ENCODE measurements at regions not wholly inside any gene's neighbourhood (a gene's known extent, or its start where the extent isn't known, plus 50 kb on each side); places are given as distances from the start of the nearest gene placed in this dataset.
A peak's percentile ranks its signal among the peaks of the same experiment; 100 is the strongest.

DNA sequence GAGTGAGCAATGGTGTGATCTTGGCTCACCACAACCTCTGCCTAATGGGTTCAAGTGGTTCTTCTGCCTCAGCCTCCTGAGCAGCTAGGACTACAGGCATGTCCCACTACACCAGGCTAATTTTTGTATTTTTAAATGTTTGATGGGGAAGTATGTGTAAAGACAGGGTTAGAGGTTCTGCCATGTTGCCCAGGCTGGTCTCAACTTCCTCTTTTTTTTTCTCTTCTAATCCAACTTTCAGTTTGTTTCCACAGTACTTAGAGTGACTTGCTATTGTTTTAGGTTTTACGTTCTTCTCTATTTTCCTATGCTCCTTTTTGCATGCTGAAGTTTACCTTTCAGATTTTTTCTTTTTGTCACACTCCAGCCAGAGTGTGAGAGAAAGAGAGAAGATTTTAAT lies 1433.0 kb downstream of the UQCRFS1 start:
- Mint-ChIP-seq H3K9me3 (peaks cover 34% of the 10 kb centered on the region), H3K4me1 (no peaks in the 10 kb centered on the region)

DNA sequence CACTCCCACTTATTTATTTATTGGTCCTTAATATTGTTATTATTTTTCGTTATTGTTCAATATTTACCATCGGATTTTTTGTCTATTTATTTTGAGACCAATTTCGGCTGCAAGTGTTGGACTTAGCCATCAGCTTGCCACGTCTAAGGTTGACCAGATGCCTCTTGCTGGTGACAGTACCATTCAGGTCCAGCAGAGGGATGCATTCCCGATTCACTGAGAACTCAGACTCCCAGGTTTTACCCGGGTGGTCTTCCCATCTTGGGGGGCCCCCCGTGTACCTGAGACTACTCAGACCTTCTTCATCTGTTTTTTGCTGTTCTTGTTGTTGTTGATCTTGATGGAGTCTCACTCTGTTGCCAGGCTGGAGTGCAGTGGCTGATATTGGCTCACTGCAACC lies 1435.2 kb downstream of the UQCRFS1 start:
- CTCF ChIA-PET, result no interaction called here
- no peak overlapping the region for H3K27ac Mint-ChIP-seq
- H3K36me3 Mint-ChIP-seq, result peaks cover 27% of the 10 kb centered on the region
- no peak overlapping the region for H3K4me3 Mint-ChIP-seq
- no peaks in the 10 kb centered on the region for H3K4me1 Mint-ChIP-seq
- DNase-seq, result no peak
- peaks cover 56% of the 10 kb centered on the region for H3K9me3 Mint-ChIP-seq
- H3K27me3 Mint-ChIP-seq, result no peaks in the 10 kb centered on the region

More for the DNA sequence above, 1433.0 kb downstream of the UQCRFS1 start:
- Mint-ChIP-seq H3K36me3 (peaks cover 21% of the 10 kb centered on the region), H3K27me3 (no peaks in the 10 kb centered on the region), H3K27ac (no peak overlapping the region), H3K4me3 (no peak overlapping the region)
- CTCF ChIA-PET, result no interaction called here
- no peak for DNase-seq

DNA sequence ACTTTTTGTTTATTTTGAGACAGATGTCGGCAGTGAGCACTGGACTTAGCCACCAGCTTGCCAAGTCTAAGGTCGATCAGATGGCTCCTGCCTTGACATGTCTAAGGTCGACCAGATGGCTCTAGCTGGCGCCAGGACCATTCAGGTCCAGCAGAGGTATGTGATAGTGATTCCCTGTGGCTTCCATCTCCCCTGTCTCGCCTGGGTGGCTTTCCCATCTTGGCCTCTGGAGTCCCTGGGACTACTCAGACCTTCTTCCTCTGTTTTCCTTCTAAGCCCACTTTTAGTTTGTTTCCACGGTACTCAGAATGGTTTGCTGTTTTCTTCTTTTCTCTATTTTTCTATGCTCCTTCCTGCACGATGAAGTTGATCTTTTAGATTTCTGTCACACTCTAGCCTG lies 1435.7 kb downstream of the UQCRFS1 start:
- no peak for DNase-seq
- Mint-ChIP-seq H3K4me1 (no peaks in the 10 kb centered on the region), H3K4me3 (no peak overlapping the region), H3K36me3 (peaks cover 27% of the 10 kb centered on the region), H3K27ac (no peak overlapping the region), H3K9me3 (peaks cover 61% of the 10 kb centered on the region), H3K27me3 (no peaks in the 10 kb centered on the region)
- CTCF ChIA-PET, result no interaction called here

DNA sequence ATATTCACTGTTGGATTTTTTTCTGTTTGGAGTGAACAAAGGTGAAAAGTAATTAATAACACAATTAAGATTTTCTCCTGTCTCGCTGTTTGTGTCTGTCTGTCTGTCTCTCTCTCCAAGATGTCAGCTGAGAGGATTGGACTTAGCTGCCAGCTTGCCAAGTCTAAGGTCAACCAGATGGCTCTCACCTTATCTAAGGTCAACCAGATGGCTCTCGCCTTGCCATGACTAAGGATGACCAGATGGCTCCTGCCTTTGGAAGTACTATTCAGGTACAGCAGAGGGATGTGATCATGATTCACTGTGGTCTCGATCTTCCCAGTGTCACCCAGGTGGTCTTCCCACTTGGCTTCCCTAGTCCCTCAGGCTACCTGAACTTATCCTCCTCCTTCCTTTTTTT lies 1436.4 kb downstream of the UQCRFS1 start:
- peaks cover 67% of the 10 kb centered on the region for H3K9me3 Mint-ChIP-seq
- peaks cover 27% of the 10 kb centered on the region for H3K36me3 Mint-ChIP-seq
- no peak overlapping the region for H3K27ac Mint-ChIP-seq
- no peaks in the 10 kb centered on the region for H3K4me1 Mint-ChIP-seq
- no peak for DNase-seq
- no peaks in the 10 kb centered on the region for H3K27me3 Mint-ChIP-seq
- CTCF ChIA-PET, result interaction anchor here (1.0 kb wide), 1 partner anchor 17 kb away, joined by 4 read pairs; no protein-coding TSS in a partner anchor
- H3K4me3 Mint-ChIP-seq, result no peak overlapping the region

DNA sequence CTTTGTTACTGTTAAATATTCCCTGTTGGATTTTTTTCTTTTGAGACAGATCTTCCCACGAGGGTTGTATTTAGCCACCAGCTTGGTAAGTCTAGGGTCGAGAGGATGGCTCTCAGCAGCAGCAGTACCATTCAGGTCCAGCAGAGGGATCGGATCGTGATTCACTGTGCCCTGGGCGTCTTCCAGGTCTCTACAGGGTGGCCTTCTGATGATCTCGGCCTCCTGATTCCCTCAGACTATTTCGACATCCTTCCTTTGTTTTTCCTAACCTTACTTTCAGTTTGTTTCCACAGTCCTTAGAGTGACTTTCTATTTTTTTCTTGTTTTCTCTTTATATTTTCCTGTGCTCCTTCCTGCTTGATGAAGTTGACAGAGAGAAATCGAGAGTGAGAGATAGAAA lies 1436.9 kb downstream of the UQCRFS1 start:
- H3K36me3 Mint-ChIP-seq, result peaks cover 27% of the 10 kb centered on the region
- H3K27me3 Mint-ChIP-seq, result no peaks in the 10 kb centered on the region
- CTCF ChIA-PET, result interaction anchor here (1.0 kb wide), 1 partner anchor 18 kb away, joined by 4 read pairs; no protein-coding TSS in a partner anchor
- H3K9me3 Mint-ChIP-seq, result peaks cover 71% of the 10 kb centered on the region
- no peaks in the 10 kb centered on the region for H3K4me1 Mint-ChIP-seq
- no peak overlapping the region for H3K27ac Mint-ChIP-seq
- no peak for DNase-seq
- no peak overlapping the region for H3K4me3 Mint-ChIP-seq

DNA sequence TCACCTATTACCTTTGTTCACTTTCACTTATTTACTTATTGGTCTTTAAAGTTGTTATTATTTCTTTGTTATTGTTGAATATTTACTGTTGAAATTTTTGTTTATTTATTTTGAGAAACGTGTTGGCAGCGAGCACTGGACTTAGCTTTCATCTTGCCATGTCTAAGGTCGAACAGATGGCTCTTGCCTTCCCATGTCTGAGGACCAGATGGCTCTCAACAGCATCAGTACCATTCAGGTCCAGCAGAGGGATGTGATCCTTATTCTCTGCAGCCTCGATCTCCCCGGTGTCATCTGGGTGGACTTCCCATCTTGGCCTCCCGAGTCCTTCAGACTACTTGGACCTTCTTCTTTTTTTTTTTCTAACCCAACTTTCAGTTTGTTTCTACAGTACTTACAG lies 1437.6 kb downstream of the UQCRFS1 start:
- no peaks in the 10 kb centered on the region for H3K27me3 Mint-ChIP-seq

DNA sequence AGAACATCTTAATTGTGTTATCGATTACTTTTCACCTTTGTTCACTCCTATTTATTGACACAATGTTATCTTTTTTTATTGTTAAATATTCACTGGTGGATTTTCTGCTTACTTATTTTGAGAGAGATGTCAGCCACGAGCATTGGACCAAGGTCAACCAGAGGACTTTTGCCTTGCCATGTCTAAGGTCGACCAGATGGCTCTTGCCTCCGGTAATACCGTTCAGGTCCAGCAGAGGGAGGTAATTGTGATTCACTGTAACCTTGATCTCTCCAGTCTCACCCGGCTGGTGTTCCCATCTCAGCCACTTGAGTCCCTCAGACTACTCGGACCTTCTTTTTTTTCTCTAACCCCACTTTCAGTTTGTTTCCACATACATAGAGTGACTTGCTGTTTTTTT lies 1438.1 kb downstream of the UQCRFS1 start:
- H3K36me3 Mint-ChIP-seq, result peaks cover 27% of the 10 kb centered on the region
- H3K4me3 Mint-ChIP-seq, result no peak overlapping the region
- peaks cover 78% of the 10 kb centered on the region for H3K9me3 Mint-ChIP-seq
- no peaks in the 10 kb centered on the region for H3K4me1 Mint-ChIP-seq
- CTCF ChIA-PET, result no interaction called here
- no peak overlapping the region for H3K27ac Mint-ChIP-seq
- no peaks in the 10 kb centered on the region for H3K27me3 Mint-ChIP-seq
- DNase-seq, result peak; percentile 52

More for the DNA sequence above, 1437.6 kb downstream of the UQCRFS1 start:
- no peak overlapping the region for H3K27ac Mint-ChIP-seq
- H3K4me1 Mint-ChIP-seq, result no peaks in the 10 kb centered on the region
- DNase-seq, result no peak
- peaks cover 72% of the 10 kb centered on the region for H3K9me3 Mint-ChIP-seq
- CTCF ChIA-PET, result interaction anchor here (1.0 kb wide), 1 partner anchor 18 kb away, joined by 4 read pairs; no protein-coding TSS in a partner anchor
- H3K36me3 Mint-ChIP-seq, result peaks cover 25% of the 10 kb centered on the region
- H3K4me3 Mint-ChIP-seq, result no peak overlapping the region

DNA sequence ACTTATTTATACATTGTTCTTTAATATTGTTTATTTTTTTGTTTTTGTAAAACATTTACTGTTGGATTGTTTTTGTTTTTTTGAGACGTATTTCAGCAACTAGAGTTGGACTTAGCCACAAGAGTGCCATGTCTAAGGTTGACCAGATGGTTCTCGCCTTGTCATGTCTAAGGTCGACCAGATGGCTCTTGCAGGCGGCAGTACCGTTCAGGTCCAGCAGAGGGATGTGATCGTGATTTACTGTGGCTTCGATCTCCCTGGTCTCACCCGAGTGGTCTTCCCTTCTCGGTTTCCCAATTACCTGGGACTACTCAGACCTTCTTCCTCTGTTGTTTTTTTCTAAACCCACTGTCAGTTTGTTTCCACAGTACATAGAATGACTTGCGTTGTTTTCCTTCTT lies 1438.6 kb downstream of the UQCRFS1 start:
- H3K4me1 Mint-ChIP-seq, result no peaks in the 10 kb centered on the region
- H3K27ac Mint-ChIP-seq, result no peak overlapping the region
- CTCF ChIA-PET, result no interaction called here
- no peak overlapping the region for H3K4me3 Mint-ChIP-seq
- peak; percentile 30 for DNase-seq
- H3K9me3 Mint-ChIP-seq, result peaks cover 82% of the 10 kb centered on the region
- H3K27me3 Mint-ChIP-seq, result no peaks in the 10 kb centered on the region
- H3K36me3 Mint-ChIP-seq, result peaks cover 28% of the 10 kb centered on the region

DNA sequence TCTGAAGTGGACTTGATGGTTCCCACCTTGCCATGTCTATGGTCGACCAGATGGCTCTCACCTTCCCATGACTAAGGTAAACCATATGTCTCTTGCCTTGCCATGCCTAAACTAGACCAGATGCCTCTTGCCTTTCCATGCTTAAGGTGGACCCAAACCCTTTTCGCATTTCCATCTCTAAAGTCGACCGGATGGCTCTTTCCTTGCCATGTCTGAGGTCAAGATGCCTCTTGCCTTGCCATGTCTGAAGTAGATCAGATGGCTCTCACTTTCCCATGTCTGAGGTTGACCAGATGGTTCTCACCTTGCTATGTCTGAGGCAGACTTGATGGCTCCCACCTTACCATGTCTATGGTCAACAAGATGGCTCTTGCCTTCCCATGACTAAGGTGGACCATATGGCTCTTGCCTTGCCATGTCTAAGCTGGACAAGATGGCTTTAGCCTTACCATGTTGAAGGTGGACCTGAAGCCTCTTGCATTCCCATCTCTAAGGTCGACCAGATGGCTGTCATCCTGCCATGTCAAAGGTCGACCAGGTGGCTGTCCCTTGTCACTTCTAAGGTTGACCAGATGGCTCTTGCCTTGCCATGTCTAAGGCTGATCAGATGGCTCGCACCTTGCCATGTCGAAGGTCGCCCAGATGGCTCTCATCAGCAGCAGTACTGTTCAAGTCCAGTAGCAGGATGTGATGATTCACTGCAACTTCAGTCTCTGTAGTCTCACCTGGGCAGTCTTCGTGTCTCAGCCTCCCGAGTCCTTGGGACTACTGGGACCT lies 1439.4 kb downstream of the UQCRFS1 start:
- peaks cover 84% of the 10 kb centered on the region for H3K9me3 Mint-ChIP-seq
- H3K27me3 Mint-ChIP-seq, result no peaks in the 10 kb centered on the region
- DNase-seq, result no peak
- CTCF ChIA-PET, result no interaction called here
- peaks cover 21% of the 10 kb centered on the region for H3K36me3 Mint-ChIP-seq
- no peak overlapping the region for H3K27ac Mint-ChIP-seq
- H3K4me1 Mint-ChIP-seq, result no peaks in the 10 kb centered on the region
- no peak overlapping the region for H3K4me3 Mint-ChIP-seq

DNA sequence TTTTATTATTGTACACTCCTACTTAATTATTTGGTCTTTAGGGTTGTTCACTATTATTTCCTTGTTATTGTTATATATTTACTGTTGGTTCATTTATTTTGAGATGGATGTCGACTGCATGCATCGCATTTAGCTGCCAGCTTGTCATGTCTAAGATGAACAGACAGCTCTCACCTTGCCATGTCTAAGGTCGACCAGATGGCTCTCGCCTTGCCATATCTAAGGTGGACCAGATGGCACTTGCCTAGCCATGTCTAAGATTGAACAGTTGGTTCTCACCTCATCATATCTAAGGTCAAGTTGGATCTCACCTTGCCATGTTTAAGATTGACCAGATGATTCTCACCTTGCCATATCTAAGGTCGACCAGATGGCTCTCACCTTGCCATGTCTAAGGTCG lies 1440.9 kb downstream of the UQCRFS1 start:
- Mint-ChIP-seq H3K4me1 (no peaks in the 10 kb centered on the region), H3K27me3 (no peaks in the 10 kb centered on the region), H3K27ac (no peak overlapping the region), H3K9me3 (peaks cover 89% of the 10 kb centered on the region), H3K4me3 (no peak overlapping the region), H3K36me3 (peaks cover 19% of the 10 kb centered on the region)
- CTCF ChIA-PET, result no interaction called here
- no peak for DNase-seq

DNA sequence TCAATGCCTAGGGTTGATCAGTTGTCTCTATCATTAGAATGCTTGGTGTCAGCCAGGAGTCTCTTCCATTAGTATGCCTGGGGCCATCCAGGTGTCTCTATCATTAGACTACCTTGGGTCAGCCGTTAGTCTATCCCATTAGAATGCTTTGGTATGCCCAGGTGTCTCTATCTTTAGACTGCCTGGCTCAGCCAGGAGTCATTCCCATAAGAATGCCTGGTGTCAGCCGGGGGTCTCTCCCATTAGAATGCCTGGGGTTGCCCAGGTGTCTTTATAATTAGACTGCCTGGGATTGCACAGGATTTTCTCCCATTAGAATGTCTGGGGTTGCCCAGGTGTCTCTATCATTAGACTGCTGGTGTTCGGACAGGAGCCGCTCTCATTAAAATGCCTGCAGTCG lies 1442.9 kb downstream of the UQCRFS1 start:
- H3K27me3 Mint-ChIP-seq, result no peaks in the 10 kb centered on the region
- no peak overlapping the region for H3K27ac Mint-ChIP-seq
- H3K36me3 Mint-ChIP-seq, result peaks cover 12% of the 10 kb centered on the region
- peaks cover 95% of the 10 kb centered on the region for H3K9me3 Mint-ChIP-seq
- CTCF ChIA-PET, result no interaction called here
- H3K4me3 Mint-ChIP-seq, result no peak overlapping the region
- no peak for DNase-seq
- H3K4me1 Mint-ChIP-seq, result no peaks in the 10 kb centered on the region

DNA sequence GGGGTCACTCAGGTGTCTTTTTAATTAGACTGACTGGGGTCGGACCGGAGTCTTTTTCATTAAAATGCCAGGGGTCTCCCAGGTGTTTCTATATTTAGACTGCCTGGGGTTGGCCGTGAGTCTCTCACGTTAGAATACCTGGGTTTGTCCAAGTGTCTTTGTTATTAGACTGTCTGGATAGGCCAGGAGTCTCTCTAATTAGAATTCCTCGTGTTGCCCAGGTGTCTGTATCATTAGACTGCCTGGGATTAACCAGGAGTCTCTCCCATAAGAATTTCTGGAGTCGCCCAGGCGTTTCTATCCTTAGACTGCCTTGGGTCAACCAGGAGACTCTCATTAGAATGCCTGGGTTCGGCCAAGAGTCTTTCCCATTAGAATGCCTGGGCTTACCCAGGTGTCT lies 1445.7 kb downstream of the UQCRFS1 start:
- Mint-ChIP-seq H3K27ac (no peak overlapping the region), H3K9me3 (peaks cover 92% of the 10 kb centered on the region), H3K27me3 (no peaks in the 10 kb centered on the region), H3K4me1 (no peaks in the 10 kb centered on the region), H3K4me3 (no peak overlapping the region), H3K36me3 (peaks cover 4% of the 10 kb centered on the region)
- CTCF ChIA-PET, result no interaction called here
- no peak for DNase-seq

DNA sequence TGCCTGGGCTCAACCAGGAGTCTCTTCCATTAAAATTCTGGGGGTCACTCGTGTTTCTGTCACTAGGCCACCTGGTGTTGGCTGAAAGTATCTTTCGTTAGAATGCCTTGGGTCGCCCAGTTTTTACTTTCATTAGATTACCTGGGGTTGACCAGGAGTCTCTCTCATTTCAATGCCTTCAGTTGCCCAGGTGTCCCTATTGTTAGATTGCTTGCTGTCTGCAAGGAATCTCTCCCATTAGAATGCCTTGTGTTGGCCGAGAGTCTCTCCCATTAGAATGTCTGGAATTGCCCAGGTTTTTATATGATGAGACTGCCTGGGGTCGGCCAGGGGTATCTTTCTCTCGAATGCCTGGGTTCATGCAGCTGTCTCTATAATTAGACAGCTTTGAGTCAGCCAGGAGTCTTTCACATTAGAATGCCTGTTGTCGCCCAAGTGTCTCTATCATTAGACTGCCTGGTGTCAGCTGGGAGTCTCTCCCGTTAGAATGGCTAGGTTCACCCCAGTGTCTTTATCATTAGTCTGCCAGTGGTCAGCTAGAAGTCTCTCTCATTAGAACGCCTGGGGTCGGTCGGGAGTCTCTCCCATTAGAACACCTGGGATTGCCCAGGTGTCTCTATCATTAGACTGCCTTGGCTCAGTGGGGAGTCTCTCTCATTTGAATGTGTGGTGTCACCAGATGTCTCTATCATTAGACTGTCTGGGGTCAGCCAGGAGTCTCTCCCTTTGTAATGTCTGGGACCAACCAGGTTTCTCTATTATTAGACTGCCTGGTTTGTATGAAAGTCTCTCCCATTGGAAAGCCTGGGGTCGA lies 1446.8 kb downstream of the UQCRFS1 start:
- CTCF ChIA-PET, result no interaction called here
- H3K36me3 Mint-ChIP-seq, result peaks cover 4% of the 10 kb centered on the region
- DNase-seq, result no peak
- H3K9me3 Mint-ChIP-seq, result peaks cover 89% of the 10 kb centered on the region
- no peaks in the 10 kb centered on the region for H3K27me3 Mint-ChIP-seq
- H3K4me1 Mint-ChIP-seq, result no peaks in the 10 kb centered on the region
- no peak overlapping the region for H3K4me3 Mint-ChIP-seq
- H3K27ac Mint-ChIP-seq, result no peak overlapping the region

DNA sequence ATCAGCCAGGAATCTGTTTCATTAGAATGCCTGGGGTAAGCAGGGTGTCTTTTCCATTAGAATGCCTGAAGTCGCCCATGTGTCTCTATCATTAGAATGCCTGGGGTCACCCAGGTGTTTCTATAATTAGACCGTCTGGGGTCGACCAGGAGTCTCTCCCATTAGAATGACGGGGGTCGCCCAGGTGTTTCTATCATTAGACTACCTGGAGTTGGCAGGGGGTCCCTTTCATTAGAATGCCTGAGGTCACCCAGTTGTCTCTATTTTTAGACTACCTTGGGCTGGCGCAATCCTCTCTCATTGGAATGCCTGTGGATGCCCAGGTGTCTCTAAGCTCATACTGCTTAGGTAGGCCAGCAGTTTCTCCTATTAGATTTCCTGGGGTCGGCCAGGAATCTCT lies 1447.6 kb downstream of the UQCRFS1 start:
- Mint-ChIP-seq H3K9me3 (peaks cover 91% of the 10 kb centered on the region), H3K36me3 (peaks cover 4% of the 10 kb centered on the region), H3K27ac (no peak overlapping the region), H3K27me3 (no peaks in the 10 kb centered on the region), H3K4me3 (no peak overlapping the region), H3K4me1 (no peaks in the 10 kb centered on the region)
- CTCF ChIA-PET, result no interaction called here
- DNase-seq, result no peak
